ENCODE measurements at regions not wholly inside any gene's neighbourhood (a gene's known extent, or its start where the extent isn't known, plus 50 kb on each side); places are given as distances from the start of the nearest gene placed in this dataset.

DNA sequence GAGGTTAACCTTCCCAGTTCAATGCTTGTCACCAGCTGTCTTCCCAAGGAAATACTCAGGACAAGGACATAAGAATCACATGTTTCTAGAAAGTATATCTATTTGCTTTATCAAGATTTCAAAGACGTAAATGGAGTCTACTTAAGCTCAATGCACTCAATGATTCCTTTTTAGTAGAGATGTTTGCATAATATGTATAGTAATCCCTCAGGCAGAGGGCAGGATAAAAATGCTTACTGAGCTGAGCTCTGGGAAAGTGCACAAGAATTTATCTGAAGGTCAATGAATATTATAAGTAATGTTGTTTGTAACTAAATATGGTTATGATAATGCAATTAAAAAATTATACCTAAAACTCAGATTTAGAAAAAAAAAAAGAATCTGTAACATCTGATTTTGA lies 1309.4 kb upstream of the SLC10A2 start:
- TF ChIP-seq SMC3 (IDR thresholded peaks at IDR 0.05; ENCODE audit: low read depth, low read length) (no peak), POLR2A (IDR thresholded peaks at IDR 0.05; ENCODE audit: low read depth, low read length) (no peak), MXI1 (IDR thresholded peaks at IDR 0.05; ENCODE audit: borderline replicate concordance, low read depth, low read length) (no peak), MAFK (IDR thresholded peaks at IDR 0.05; ENCODE audit: low read depth, low read length) (no peak), FOS (IDR thresholded peaks at IDR 0.05; ENCODE audit: low read depth, low read length) (no peak), RAD21 (IDR thresholded peaks at IDR 0.05; ENCODE audit: low read length) (no peak), CEBPB (IDR thresholded peaks at IDR 0.05; ENCODE audit: low read depth, low read length) (no peak), USF2 (IDR thresholded peaks at IDR 0.05; ENCODE audit: low read depth, low read length) (no peak)
- TF ChIP-seq, protein P1, sequence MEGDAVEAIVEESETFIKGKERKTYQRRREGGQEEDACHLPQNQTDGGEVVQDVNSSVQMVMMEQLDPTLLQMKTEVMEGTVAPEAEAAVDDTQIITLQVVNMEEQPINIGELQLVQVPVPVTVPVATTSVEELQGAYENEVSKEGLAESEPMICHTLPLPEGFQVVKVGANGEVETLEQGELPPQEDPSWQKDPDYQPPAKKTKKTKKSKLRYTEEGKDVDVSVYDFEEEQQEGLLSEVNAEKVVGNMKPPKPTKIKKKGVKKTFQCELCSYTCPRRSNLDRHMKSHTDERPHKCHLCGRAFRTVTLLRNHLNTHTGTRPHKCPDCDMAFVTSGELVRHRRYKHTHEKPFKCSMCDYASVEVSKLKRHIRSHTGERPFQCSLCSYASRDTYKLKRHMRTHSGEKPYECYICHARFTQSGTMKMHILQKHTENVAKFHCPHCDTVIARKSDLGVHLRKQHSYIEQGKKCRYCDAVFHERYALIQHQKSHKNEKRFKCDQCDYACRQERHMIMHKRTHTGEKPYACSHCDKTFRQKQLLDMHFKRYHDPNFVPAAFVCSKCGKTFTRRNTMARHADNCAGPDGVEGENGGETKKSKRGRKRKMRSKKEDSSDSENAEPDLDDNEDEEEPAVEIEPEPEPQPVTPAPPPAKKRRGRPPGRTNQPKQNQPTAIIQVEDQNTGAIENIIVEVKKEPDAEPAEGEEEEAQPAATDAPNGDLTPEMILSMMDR (conservative IDR thresholded peaks at IDR 0.05; ENCODE audit: low read depth, low read length) = no peak

Data from IMR-90 (cell line).